GM12865 (cell line): ENCODE measurements at regions not wholly inside any gene's neighbourhood (a gene's known extent, or its start where the extent isn't known, plus 50 kb on each side); places are given as distances from the start of the nearest gene placed in this dataset.

Experiments
- DNase-seq: peaks from one replicate; pipeline ENCODE4 v3.0.0; 2010; ENCODE audit warnings: low read depth
- H3K4me3 ChIP-seq: 2 replicates; pipeline ENCODE4 v1.5.1; 2011; ENCODE audit warnings: mild to moderate bottlenecking, low read depth, low read length, control low read depth
- CTCF ChIP-seq: IDR thresholded peaks from 2 replicates; pipeline ENCODE4 v1.5.1; 2011; ENCODE audit warnings: low read length, control low read depth, low read depth, inconsistent platforms; ENCODE audit not compliant: insufficient read depth; ENCODE audit errors: missing control alignments

DNA sequence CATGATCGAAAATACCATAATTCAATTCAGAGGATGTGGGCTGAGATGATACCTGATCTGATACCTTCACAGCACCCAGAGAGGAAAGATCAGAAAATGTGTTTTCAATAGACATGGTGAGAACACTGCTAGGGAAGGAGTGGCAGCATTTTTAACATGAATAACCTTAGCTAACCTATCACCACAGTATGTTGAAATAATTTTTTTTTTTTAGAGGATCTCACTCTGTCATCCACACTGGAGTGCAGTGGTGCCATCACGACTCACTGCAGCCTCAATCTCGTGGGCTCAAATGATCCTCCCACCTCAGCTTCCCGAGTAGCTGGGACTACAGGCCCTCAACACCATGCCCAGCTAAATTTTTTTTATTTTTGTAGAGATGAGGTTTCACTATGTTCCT is 90.5 kb upstream of the RAPGEF2 start:
- TF ChIP-seq CTCF, result no peak
- DNase-seq, result no peak
- H3K4me3 ChIP-seq, result no peak overlapping the region

DNA sequence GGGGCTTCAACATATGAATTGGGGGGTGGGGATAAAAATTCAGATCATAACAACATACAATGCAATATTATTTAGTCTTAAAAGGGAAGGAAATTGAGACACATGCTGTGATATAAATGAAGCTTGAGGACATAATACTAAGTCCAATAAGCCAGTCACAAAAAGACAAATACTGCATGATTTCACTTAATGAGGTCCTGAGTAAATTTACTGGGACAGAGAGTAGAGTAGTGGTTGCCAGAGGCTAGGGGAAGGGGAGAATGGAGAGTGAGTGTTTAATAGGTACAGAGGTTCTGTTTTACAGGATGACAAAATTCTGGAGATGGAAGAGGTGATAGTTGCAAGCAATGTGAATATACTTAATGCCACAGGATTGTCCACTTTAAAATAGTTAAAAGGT is 89.2 kb upstream of the RAPGEF2 start:
- no peak for TF ChIP-seq CTCF
- H3K4me3 ChIP-seq, result no peak overlapping the region
- DNase-seq, result no peak

- DNase-seq, result no peak
- no peak for TF ChIP-seq CTCF
- no peak overlapping the region for H3K4me3 ChIP-seq
Measured at GRCh38 chr4:159014859-159015258, 88.0 kb upstream of the RAPGEF2 start.

DNA sequence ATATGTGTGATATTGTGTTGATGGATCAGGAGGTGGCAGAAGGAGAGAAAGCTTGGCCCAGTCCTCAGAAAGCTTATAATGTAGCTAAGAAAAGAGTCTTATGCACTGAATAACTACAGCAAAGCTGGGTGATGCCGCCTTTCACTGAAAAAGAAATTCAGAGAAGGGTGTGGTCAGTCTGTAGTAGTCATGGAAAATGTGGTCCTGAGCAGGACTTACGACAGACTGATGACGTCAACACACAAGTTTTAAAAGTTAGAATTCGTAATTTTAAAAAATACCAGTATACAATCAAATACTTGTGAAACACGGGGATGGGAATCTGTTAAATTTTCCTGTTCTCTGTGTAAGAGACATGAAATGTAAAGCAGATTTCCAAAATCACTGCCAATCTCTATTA is 87.0 kb upstream of the RAPGEF2 start:
- no peak for DNase-seq
- H3K4me3 ChIP-seq, result no peak overlapping the region; the same call in 1 of the 2 replicates
- no peak for TF ChIP-seq CTCF

DNA sequence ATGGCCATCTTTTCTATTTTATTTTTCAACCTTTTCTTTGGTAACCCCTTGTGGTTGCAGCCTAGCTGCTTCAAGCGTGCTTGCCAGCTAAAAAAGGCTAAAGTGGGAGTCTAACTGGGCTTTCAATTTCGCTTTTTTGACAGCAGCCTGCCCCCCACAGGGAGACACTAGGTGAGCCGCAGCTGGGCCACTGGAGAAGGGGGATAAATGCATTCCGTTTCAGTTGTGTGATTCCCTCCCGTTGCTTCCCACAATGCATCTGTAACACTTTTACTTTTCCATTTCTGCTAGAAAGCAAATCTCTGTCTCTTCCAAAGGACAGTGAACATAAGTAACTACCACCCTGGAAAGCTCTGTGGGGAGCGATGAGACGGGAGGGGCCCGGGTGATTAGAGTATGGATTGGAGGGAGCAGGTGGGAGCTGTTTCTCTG is 86.3 kb upstream of the RAPGEF2 start:
- peak; percentile 69 for DNase-seq
- no peak overlapping the region for H3K4me3 ChIP-seq
- peak; percentile 24 for TF ChIP-seq CTCF

GRCh38 chr4:159017323-159018026 is 85.4 kb upstream of the RAPGEF2 start:
- TF ChIP-seq CTCF, result no peak

GRCh38 chr4:159018062-159018629 is 84.7 kb upstream of the RAPGEF2 start:
- TF ChIP-seq CTCF, result no peak
- DNase-seq, result peak; percentile 85
- H3K4me3 ChIP-seq, result no peak overlapping the region

More at GRCh38 chr4:159017323-159018026, 85.4 kb upstream of the RAPGEF2 start:
- peak; percentile 40 for DNase-seq
- no peak overlapping the region for H3K4me3 ChIP-seq
